NCI-H187 (cell line): ENCODE measurements at regions not wholly inside any gene's neighbourhood (a gene's known extent, or its start where the extent isn't known, plus 50 kb on each side); places are given as distances from the start of the nearest gene placed in this dataset.
A peak's percentile ranks its signal among the peaks of the same experiment; 100 is the strongest.

Source experiments
- DNase-seq, 2 experiments: peaks; one replicate each; lab custom pipeline; 2025; lab: John Stamatoyannopoulos, UW

DNA sequence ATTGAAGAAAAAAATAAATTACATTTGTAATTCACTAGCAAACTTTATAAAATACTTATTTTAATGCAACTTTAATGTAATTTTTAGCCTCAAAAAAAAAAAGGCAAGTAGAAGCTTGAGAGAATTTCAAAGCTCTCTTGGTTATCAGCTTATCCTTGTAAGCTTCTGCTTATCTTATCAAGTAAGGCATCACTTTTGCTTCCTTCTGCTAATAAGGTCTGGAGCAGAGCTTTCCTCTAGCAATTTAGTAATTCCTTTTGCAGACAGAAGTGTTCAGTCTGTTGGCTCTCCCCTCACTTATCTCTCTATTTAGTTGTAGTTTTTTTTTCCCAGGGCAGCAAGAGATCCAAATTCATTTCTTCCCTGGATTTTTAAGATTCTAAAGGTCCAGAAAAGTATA is 525.0 kb downstream of the ISL1 start:
- DNase-seq = no peak

DNA sequence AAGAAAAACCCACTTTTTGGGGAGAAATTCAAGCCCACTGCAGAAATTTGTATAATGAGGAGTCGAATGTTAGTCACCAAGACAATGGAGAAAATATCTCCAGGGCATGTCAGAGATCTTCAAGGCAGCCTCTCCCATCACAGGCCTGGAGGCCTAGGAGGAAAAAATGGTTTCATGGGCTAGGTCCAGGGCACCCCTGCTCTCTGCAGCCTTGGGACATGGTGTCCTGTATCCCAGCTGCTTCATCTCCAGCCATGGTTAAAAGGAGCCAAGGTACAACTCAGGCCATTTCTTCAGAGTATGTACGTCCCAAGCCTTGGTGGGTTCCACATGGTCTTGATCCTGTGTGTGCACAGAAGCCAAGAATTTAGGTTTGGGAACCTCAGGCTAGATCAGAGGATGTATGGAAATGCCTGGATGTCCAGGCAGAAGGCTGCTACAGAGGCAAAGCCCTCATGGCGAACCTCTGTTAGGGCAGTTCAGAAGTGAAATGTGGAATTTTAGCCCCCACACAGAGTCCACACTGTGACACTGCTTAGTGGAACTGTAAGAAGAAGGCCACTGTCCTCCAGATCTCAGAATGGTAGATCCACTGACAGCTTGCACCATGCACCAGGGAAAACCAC is 561.4 kb downstream of the ISL1 start:
- no peak for DNase-seq

DNA sequence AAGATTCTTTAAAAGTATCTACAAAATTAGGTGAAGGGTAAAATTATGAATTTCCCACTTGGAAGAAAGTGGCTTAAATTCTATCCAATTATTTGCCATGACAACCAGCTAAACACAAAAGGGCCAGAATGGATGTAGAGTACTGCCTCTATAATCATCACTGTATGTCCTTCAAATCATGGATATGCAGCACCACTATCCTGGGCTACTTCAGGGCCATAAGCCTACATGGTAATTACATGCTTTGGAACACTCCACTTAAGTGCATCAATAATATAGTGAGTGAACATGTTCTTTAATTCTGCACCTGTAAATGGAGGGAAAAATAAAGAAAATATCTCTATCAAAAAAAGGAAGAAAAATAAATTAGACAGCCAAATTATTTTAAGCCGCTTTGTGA is 575.2 kb downstream of the ISL1 start:
- DNase-seq = no peak

DNA sequence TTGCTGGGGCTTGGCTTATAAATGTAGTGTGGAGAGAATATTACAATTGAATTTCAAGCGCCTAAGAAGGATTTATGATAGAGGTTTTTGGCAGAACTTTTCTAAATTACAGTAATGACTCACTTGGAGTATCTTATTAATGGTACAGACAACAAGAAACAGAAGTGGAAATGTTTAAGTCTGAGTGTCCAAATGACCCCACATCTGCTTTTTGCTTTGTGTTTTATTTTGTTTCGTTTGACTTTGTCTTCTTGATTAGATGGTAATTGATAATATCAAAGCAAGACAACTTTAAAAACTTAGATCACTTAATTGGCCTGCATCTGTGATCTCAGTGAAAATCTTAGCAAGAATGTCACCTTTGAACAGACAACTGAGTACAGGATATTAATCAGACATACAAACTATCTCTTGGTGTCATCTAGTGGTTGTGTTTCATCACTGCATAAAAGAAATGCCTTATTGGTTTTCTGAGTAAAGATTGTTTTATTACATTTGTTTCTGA is 577.4 kb downstream of the ISL1 start:
- no peak for DNase-seq

DNA sequence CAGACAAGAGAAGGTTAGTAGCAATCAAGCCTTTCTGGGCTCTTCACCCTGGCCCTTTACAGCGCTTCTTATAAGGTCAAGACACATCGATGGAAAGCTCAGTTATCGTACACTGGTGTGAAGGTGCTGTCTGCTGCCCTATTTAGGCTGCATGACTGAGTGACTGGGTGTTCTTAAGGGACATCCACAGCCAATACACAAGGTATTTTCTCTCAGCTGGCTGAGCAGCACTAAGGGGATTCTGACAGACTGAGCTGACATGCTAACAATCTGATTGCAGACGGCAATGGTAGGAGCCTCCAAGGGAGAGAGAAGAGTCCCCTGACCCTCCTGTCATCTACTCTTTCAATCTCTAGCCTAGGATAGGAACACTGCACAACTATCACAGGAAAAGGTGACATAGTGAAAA is 577.9 kb downstream of the ISL1 start:
- no peak for DNase-seq

DNA sequence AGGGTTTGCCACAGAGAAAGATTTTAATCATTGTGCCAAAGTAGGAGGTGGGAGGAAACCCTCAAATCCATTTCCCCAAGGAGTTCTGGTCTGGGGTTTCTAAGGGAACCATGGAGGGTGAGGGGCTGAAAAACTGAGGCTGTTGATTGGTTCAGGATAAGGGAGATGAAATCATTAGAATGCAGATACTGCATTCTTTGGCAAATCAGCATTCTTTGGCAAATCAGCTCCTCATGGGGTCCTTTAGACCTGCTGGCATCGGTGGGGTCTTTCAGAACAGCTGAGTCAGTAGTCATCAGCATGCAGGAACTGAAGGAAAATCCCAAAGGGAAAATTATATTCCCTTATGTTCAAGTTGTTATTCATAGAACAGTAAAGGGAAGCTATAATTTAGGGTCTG is 585.5 kb downstream of the ISL1 start:
- no peak for DNase-seq

DNA sequence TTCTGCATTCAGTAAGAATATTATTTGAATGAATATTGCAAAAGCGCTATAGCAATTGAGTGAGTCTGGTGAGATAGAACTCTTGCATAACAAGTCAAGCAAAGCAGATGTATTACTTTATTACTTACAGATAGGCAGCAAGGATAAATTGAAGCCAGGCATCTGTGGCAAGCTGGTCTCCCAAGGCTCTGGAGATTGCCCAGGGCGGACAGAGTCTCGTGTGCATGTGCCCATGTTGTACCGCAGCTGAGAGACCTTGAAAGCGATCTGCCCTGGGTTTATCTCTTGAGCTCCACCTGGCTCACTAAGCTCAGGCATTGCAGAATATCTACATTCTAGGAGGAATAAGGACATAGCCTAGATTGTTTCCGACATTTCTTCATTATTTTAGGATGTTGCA is 591.6 kb downstream of the ISL1 start:
- no peak for DNase-seq

DNA sequence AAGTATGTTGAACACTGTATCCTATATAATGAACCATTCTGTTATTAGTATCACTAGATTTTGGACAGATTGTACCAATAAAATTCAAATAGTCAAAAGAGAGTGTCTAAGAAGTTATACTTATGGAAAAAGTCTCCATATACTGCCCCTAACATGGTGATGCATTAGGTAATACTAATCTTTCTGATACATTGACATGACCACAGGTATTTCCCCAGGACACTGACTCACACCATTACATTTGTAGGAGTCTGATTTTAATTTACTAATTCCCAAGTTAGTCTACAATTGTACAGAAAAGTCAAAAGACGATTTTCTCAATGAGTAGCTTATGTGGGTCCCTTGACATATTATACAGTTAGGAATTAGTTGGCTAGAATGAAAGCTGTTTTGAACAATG is 593.8 kb downstream of the ISL1 start:
- no peak for DNase-seq

DNA sequence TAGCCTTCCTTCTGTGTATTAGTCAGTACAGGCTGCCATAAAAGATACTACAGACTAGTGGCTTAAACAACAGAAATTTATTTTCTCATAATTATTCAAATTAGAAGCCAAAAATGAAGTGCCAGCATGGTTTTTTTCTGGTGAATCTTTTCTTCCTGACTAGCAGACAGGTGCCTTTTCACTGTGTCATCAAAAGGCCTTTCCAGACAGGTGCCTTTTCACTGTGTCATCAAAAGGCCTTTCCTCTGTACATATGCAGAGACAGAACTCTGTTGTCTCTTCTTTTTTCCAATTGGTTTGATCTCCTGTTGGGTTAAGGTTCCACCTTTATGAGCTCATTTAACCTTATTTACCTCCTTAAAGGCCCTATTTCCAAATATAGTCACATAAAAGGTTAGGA is 599.9 kb downstream of the ISL1 start:
- DNase-seq = no peak

DNA sequence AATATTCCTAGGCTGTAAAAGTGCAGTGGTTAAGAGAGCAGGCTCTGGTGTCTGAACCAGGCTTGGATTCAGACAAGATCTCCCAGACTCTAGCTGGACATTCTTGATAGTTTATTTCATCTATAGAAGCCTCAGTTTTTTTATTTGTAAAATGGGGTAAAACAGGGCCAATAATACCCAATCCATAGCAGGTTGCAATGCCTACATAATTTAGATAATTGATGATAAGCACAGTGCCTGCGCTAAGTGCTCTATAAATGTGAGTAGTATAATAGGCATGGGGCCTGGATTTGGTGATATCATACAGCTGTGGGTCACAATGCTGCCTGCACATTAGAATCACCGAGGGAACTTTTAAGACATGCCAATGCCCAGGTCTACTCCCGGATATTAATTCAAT is 603.5 kb downstream of the ISL1 start:
- DNase-seq = no peak

DNA sequence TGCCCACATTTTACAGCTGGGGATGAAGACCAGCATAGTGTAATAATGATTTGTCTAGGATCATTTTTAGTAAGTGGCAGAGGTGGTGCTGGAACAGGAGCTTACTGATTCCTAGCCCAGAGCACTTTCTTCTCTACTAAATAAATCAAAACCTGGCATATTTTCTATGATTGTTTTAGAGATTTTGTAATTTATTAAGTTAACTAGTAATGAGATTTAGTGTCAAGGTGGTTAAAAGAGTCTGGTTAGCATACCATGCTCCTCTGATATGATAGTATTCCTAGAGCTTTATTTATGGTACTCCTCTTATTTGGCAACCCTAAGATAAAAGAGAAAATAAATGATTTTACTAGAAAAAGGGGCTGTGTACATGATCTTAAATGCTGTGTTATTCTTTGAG is 604.0 kb downstream of the ISL1 start:
- DNase-seq = no peak

DNA sequence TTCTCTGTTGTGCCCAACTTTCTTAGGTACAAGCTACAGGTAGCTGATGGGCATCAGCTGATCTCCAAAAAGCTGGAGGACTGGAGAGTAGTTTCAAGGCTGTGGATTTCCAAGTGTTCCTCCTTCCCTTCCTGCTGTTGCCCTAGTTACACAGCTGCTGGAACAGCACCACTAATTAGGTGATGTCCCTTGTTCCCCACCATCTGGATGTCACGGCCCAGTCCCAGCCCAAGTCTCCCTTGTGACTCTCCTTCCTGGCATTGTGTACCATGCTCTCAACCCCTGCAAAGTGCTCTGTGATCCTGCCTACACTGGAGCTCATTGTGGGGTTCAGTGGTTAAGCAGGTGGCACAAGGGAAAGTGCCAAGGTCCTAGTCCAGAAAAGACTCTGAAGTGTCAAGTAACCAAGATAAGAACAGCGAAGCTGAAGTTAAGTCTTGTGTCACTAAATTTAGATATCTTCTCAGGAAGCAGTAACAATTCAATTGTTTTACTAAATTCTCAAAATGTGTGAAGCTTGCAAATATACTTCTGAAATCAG is 604.5 kb downstream of the ISL1 start:
- no peak for DNase-seq

DNA sequence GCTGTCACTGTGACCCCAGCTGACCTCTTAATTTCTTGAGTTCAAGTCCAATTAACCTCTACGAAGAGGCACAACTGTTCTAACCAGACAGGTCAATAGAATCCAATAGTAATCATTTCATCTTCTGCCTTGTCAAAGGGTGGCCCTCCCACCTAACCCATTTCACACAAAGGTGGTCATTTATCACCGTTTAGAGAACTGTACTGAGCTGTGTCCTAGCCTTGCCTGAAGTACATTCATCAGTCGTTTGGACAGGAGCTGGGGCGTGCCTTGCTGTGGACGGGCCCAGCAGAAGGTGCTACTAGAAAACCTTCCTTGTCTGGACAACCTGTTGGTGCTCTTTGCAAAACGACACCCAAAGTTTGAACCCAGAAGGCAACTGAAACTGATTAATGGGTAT is 605.4 kb downstream of the ISL1 start:
- DNase-seq = no peak

DNA sequence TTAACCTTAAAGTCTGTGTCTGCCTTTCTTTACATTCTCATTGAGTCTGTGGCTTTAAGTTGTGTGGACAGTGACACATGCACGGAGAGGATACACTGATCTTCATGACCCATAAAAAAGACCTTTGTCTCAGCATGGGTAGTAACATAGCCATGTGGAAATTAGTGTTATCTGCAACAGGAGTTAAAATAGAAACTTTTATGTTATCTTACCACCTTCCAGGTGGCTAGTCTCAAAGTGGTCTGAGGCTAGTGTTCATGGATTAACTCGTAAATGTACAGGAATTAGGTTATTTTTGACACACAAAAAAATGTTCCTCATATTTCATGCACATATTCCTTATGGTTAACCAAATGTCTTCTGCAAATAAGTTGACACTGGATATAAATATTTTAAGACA is 607.0 kb downstream of the ISL1 start:
- DNase-seq = no peak

DNA sequence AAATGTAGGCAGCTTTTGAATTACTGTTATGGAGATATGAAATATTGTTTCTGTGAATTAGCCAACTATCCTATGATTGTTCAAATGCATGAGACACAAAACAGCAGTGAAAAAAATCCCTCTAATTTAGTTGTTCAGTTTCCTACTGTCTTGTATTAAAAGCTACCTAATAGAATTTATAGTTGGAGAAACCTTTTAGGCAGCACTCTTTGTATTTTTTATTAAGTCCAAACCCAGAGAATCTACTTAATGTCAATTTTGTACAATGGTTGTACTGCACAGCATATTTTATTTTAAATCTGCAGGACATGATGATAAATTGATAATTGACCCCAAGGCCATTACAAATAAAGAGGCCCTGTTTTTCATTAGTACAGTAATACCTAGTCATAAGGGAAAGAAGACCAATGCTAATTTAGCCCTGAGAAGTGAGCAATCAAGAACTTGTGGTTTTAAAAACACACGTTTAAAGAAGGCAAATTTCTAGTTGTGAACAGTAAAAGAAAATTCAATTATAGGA is 607.5 kb downstream of the ISL1 start:
- DNase-seq = no peak

DNA sequence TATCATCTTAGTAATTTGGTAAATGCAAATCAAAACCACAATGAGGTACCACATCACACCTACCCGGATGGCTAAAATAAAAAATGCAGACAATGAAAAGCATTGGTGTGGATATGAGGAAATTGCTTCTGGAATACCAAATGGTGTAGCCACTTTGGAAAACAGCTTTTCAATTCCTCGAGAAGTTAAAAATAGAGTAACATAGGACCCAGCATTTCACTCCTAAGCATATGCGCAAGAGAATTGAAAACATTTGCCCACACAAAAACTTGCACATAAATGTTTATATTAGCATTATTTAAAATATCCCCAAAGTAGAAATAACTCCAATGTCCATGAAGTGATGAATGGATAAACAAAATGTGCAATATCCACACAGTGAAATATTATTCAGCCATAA is 608.7 kb downstream of the ISL1 start:
- DNase-seq = no peak

DNA sequence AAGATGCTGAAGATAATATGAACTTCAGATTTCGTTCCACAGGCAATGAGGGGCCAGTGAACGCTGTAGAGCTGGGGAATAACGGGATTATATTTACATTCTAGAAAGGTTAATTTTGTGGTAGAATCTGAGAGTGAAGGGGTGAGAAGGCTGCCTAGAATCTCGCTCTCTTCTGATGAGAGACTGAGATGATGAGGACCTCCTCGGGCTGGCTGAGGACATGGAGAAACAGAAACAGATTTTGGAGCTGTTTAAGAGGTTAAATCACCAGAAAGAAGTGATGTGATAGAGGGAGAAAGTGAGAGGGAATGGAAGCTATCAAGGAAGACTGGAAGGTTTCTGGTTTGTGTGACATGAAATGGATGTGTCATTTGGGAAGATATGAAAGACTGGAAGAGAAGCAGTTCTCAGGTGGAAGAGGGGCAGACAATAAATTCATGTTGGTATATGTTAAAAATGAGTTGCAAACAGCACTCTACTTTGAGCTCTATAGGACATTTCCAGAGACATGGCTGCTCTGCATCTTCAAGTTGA is 612.6 kb downstream of the ISL1 start:
- no peak for DNase-seq

DNA sequence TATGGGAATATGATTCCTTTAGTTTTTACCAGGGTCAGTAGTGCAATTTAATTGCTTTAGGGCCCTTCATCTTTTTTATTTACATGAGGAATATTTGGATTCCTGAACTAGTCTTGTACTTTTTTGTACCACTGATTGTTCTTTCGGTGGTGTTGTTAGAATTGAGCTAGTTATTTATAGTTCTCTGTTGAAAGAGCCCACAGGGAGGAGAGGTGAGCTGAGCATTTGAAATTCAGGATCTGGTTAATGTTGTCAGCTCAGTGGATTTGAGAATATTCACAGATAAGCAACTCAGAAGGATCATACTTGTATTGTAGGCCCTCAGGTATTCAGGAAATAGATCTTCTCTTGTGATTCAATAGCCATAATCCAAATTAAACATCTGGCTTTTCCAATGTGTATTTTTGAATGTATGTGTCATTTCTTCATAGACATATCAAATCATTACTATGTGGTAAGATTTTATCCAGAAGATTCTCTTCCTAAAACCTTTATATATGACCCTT is 613.2 kb downstream of the ISL1 start:
- no peak for DNase-seq

DNA sequence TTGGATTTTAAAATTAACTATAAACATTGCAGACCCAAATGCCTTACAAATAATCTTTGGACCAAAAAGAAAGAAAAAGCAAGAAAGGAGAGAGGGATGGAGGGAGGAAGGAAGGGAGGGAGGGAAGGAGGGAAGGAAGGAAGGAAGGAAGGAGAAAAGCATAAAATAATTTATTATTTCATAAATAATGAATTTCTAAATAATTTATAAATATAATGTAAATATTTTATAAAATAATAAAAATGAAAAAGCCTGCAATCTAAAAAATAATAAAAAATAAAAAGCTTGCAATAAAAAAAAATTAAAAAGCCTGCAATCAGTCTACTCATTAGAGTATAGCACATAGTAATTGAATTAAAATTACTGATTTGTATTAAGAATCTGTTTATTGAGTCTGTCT is 614.3 kb downstream of the ISL1 start:
- DNase-seq = no peak

DNA sequence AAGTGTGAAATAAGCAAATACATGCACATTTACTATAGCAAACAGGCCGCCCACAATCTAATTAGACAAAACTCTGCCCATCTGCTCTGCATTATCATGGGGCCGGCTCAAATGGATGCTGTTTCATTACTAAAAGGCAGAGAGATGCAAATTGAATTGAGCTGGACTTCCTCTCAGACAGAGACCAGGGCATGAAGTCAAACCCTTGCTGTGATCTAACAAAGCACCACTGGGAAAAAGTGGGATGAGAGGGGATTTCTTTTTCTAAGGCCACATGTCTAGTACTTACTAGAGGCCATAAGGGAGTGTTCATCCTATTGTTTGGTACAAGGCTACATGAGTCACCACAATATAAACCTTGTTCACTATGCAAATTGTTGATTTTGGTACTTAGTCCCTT is 614.7 kb downstream of the ISL1 start:
- no peak for DNase-seq

DNA sequence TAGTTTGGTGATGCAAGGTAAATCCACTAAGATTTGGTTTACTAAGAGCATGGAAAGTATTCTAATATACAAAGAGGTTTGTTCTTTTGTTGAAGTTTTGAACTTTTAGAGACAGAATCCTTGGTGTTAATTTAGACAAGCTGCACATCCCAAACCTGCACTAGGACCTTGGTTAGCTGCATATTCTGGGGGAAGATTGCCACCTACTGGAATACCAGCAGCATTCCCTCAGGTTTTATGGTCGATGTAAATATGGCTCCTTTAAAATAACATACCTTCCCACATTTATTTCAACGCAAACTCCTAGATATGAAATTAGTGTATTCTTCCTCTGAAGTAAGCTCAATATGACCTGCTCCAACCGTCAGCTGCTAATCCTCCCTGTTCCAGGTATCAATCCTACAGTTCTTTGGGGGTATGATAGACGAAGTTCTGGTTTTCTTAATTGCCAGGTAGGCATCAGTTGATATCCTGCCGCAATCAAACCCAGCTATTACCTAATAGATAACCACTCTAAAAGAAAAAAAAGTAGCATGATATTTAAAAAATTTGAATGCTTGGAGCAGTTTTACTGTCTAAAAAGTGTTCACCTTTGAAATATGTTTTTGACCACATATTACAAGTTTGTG is 624.1 kb downstream of the ISL1 start:
- DNase-seq = peak; percentile 36 to 67

DNA sequence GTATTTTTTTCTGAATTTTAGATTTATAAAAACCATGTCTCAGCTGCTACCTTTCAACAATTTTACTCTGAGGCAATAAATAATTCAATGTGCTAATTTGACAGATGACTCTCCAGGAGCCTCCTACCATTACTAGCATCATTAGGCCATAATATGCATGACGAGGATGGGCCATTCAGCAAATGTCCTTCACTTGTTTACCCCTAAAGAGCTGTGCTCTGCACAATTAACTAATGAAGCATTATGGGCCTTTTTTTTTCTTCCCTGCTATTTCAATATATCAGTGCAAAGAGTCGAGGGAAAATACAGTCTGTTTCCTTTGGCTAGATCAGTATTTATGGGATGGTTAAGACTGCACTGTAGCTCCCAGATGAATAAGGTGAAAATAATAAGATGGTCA is 627.2 kb downstream of the ISL1 start:
- peak in 1 of 2 experiments; percentile 44 for DNase-seq

DNA sequence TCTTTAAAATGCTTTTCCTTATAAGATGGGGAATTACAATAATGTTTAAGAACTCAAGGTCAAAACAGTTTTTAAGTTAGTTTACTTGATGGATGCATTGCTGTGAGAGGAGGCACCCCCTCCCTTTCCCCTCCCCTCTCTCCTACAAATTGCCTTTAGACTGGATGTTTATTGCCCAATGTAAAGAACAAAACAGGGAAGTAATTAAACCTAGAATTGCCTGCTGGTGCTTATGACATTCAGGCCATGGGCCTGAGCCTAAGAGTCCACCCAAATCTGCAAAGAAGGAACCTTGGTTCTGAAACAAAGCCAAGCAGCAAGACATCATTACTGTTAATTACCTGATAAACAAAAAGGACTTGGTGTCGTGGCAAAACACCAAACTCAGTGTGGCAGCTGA is 630.3 kb downstream of the ISL1 start:
- DNase-seq = peak; percentile 29 to 91
